Peyer's patch (tissue), 4 donors: ENCODE measurements at regions not wholly inside any gene's neighbourhood (a gene's known extent, or its start where the extent isn't known, plus 50 kb on each side); places are given as distances from the start of the nearest gene placed in this dataset.

Experiments
- DNase-seq, 3 donors: peaks; one replicate each; pipeline ENCODE4 v3.0.0-alpha.2; 2017 to 2019
- H3K27ac ChIP-seq, 4 donors: fragments of 200-600 bp; sonication (generic); one replicate each; pipeline ENCODE4 v1.5.1; 2016 to 2019
- H3K27me3 ChIP-seq, 2 donors: fragments of 200-600 bp; sonication (generic); one replicate each; pipeline ENCODE4 v1.5.1; 2019
- H3K36me3 ChIP-seq, 3 donors: fragments of 200-600 bp; sonication (generic); one replicate each; pipeline ENCODE4 v1.5.1; 2016 to 2019
- H3K4me1 ChIP-seq, 4 donors: fragments of 200-600 bp; sonication (generic); one replicate each; pipeline ENCODE4 v1.5.1; 2016 to 2019
- H3K4me3 ChIP-seq, 4 donors: fragments of 200-600 bp; sonication (generic); 1 replicate in 3 of 4; 2 replicates in 1 of 4; pipeline ENCODE4 v1.5.1; 2016 to 2019; ENCODE audit warnings: mild to moderate bottlenecking in 1 of 4
- H3K9me3 ChIP-seq, 4 donors: fragments of 200-600 bp; sonication (generic); one replicate each; pipeline ENCODE4 v1.5.1; 2016 to 2019; ENCODE audit warnings: mild to moderate bottlenecking in 1 of 4
- POLR2A ChIP-seq, 2 donors: fragments of 450-650 bp; IDR thresholded peaks; one replicate each; pipeline ENCODE4 v1.5.1; 2017; ENCODE audit warnings: antibody characterized with exemption in 2 of 2, mild to moderate bottlenecking in 2 of 2, moderate library complexity in 2 of 2
- TF ChIP-seq, protein P1 (sequence below), 6 experiments: fragments of 450-650 bp in 4 of 6; fragments of 200-600 bp in 2 of 6; sonication (generic) in 1 of 6; IDR thresholded peaks; one replicate each; pipeline ENCODE4 v1.5.1; 2017 to 2019; ENCODE audit warnings: antibody characterized with exemption in 6 of 6, mild to moderate bottlenecking in 3 of 6, moderate library complexity in 1 of 6

DNA sequence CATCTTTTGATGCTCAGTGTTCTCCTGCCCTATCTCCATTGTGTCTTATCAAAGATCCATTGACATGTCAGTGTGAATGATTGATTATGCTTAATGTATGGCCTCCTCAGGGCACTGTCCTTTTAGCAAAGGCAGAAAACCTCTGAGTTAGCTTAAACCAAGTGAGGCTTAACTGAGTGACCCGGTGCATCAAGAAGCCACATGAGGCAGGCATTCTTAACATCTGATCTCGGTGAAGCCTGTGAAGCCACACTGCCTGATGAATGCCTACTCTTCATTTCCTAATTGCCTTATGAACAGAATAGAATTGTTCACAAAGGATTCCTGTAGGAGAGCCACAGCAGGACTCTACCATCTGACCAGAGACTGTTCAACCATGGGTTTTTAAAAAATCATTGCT lies 168.1 kb upstream of the SOX21 start:
- Histone ChIP-seq H3K4me1 (no peaks in the 10 kb centered on the region), H3K27me3 (no peaks in the 10 kb centered on the region), H3K27ac (no peak overlapping the region), H3K36me3 (no peaks in the 10 kb centered on the region), H3K4me3 (no peak overlapping the region), H3K9me3 (no peaks in the 10 kb centered on the region)
- DNase-seq, result no peak
- no peak for TF ChIP-seq POLR2A (IDR thresholded peaks at IDR 0.05)
- TF ChIP-seq, protein P1, sequence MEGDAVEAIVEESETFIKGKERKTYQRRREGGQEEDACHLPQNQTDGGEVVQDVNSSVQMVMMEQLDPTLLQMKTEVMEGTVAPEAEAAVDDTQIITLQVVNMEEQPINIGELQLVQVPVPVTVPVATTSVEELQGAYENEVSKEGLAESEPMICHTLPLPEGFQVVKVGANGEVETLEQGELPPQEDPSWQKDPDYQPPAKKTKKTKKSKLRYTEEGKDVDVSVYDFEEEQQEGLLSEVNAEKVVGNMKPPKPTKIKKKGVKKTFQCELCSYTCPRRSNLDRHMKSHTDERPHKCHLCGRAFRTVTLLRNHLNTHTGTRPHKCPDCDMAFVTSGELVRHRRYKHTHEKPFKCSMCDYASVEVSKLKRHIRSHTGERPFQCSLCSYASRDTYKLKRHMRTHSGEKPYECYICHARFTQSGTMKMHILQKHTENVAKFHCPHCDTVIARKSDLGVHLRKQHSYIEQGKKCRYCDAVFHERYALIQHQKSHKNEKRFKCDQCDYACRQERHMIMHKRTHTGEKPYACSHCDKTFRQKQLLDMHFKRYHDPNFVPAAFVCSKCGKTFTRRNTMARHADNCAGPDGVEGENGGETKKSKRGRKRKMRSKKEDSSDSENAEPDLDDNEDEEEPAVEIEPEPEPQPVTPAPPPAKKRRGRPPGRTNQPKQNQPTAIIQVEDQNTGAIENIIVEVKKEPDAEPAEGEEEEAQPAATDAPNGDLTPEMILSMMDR (IDR thresholded peaks at IDR 0.05), result no peak

DNA sequence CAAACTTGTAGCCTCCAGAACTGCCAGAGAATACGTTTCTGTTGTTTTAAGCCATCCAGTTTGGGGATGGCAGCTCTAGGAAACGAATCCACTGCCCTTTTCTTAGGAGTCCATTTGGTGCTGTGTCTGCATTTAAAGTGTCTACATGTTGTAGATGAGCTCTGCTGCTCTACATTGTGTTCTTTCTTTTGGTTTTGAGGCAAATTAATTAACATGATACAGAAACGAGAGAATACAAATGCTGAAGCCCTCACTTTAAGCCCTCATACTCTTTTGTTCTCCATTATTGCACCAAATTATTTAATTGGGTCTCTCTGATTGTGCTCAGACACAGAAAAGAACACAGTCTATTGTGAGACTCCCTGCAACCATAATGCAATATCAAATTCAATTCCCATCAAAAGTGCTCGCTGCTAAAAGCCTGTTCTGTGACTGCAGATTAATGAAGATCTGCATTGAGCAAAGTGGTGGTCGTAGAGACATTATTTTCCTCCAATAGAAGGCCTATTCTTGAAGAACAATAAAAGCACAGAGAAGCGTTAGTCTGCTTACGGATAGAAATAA lies 166.3 kb upstream of the SOX21 start:
- Histone ChIP-seq H3K27me3 (no peaks in the 10 kb centered on the region), H3K4me3 (no peak overlapping the region), H3K27ac (no peak overlapping the region), H3K4me1 (no peaks in the 10 kb centered on the region), H3K36me3 (no peaks in the 10 kb centered on the region), H3K9me3 (no peaks in the 10 kb centered on the region)
- no peak for TF ChIP-seq POLR2A (IDR thresholded peaks at IDR 0.05)
- TF ChIP-seq, protein P1 (IDR thresholded peaks at IDR 0.05), result no peak
- DNase-seq, result no peak

DNA sequence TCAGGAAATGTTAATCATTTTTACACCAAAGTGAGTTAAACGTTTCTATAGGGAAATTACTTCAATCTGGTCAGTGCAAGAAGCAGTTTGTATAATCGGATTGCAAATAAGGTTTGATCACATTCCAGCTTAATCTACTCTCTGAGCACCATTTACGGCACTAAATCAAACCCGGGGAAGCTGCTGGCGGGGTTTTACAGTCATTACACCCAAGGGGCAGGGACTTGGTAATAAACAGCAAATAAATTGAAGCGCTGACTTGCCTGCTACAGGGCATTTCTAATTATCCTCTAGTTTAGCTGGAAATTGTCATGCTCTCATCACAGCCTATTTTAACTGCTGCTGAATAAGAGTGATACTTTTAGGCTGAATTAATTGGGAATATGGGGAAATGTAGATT lies 152.1 kb upstream of the SOX21 start:
- Histone ChIP-seq H3K27me3 (no peaks in the 10 kb centered on the region), H3K4me3 (no peak overlapping the region), H3K9me3 (no peaks in the 10 kb centered on the region), H3K36me3 (no peaks in the 10 kb centered on the region), H3K27ac (no peak overlapping the region), H3K4me1 (no peaks in the 10 kb centered on the region)
- DNase-seq, result no peak
- no peak for TF ChIP-seq POLR2A (IDR thresholded peaks at IDR 0.05)
- TF ChIP-seq, protein P1 (IDR thresholded peaks at IDR 0.05), result no peak

DNA sequence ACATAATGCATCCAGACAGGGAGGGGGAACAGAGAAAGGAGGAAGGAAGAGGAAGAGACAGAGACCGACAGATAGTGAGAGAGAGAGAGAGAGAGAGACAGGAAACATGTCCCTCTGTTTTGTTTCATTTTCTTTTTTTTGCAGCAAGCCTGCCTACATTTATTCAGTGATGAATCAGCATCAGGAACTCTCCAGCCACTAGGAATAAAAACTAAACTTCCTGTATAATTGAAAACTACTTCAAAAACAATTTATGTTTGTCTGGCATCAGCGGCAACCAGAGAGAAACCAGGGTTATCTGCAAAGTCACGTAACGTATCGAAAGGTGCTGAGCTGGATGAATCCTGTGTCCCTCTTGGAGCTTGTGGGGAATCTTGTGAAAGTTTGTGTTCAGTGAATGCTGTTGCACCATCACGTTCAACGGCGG lies 148.6 kb upstream of the SOX21 start:
- no peak for DNase-seq
- Histone ChIP-seq H3K27ac (no peak overlapping the region), H3K9me3 (no peaks in the 10 kb centered on the region), H3K36me3 (no peaks in the 10 kb centered on the region), H3K4me1 (no peaks in the 10 kb centered on the region), H3K4me3 (peak overlapping the region in 3 of 4 donors; percentile 10 to 32 (median 28)), H3K27me3 (no peaks in the 10 kb centered on the region)
- no peak for TF ChIP-seq POLR2A (IDR thresholded peaks at IDR 0.05)
- TF ChIP-seq, protein P1 (IDR thresholded peaks at IDR 0.05), result no peak

DNA sequence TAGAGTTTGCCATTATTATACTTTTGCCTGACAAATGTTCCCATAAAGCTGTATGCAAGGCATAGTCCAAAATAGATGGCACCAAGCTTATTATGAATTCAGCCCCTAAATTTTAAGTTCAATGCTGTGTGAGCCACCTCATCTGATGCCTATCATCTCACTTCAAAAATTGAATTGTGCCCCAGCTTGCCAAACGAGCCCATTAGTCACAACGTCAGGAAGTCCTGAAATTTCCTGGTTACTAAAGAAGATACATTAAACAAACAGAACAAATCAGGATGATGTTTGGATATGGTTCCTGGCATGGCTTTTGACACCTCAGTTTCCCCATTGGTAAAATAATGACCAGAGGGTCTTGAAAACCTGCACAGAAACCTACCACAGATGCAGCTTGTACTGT lies 147.5 kb upstream of the SOX21 start:
- TF ChIP-seq, protein P1 (IDR thresholded peaks at IDR 0.05), result no peak
- TF ChIP-seq POLR2A (IDR thresholded peaks at IDR 0.05), result no peak
- Histone ChIP-seq H3K4me3 (no peak overlapping the region), H3K36me3 (no peaks in the 10 kb centered on the region), H3K27ac (no peak overlapping the region), H3K9me3 (no peaks in the 10 kb centered on the region), H3K27me3 (no peaks in the 10 kb centered on the region), H3K4me1 (no peaks in the 10 kb centered on the region)
- no peak for DNase-seq

DNA sequence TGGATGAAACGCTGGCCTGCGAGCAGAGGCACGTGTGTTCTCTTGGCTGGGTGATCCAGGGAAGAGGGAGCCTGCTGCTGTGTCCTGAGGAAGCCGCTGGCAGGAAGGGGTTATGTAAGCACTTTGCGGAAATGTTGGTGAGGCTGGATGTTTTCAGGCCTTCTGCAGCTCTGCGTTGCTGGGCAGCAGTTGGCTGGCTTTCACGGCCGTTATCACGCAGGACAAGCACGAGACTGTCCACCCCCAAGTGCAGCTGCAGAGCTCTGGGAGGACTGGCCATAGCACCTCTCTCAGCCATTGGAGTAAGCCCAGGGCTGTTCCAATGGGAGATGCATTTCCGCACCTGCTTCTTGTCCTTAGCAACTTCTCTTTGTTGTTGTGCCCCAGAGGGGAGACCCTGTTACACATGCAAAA lies 146.9 kb upstream of the SOX21 start:
- H3K36me3 ChIP-seq, result no peaks in the 10 kb centered on the region

More for the DNA sequence above, 146.9 kb upstream of the SOX21 start:
- TF ChIP-seq POLR2A (IDR thresholded peaks at IDR 0.05), result no peak
- TF ChIP-seq, protein P1 (IDR thresholded peaks at IDR 0.05), result no peak
- peak in 1 of 3 donors; percentile 50 for DNase-seq
- Histone ChIP-seq H3K27me3 (no peaks in the 10 kb centered on the region), H3K4me3 (no peak overlapping the region), H3K4me1 (no peaks in the 10 kb centered on the region), H3K27ac (no peak overlapping the region), H3K9me3 (no peaks in the 10 kb centered on the region)
